Midbrain (tissue), 1 donor: ENCODE measurements at regions not wholly inside any gene's neighbourhood (a gene's known extent, or its start where the extent isn't known, plus 50 kb on each side); places are given as distances from the start of the nearest gene placed in this dataset.
"Not testable (repeated sequence)": the region's sequence is repeated elsewhere in the genome, so short reads cannot be mapped to it uniquely, and the experiment has no call there.

Experiments used
- DNase-seq: peaks from one replicate; lab custom pipeline; 2025; lab: John Stamatoyannopoulos, UW

GRCh38 chr1:163983097-163983496, 575.9 kb upstream of the PBX1 start:
- DNase-seq = no peak

- no peak for DNase-seq
Observed at GRCh38 chr1:163985700-163986099, 573.3 kb upstream of the PBX1 start.

DNA sequence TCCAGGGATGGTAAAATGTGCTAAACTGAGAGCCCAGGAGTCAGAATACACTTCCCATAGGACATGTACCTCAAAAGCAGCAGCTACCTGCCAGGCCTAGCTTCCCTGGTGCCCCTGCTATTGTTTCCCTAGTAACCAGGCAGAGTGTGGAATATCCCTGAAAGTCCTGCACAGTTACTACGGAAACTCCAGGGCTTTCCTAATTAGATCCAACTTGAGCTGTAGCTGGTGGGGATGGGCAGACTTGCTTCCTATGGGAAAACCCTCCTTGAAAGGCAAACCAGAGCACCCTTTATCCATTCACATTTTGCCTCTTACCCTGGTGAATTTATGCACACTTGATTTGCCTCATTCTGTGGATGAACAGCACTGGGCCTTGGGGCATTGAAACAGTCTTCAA, 559.9 kb upstream of the PBX1 start:
- DNase-seq = no peak

DNA sequence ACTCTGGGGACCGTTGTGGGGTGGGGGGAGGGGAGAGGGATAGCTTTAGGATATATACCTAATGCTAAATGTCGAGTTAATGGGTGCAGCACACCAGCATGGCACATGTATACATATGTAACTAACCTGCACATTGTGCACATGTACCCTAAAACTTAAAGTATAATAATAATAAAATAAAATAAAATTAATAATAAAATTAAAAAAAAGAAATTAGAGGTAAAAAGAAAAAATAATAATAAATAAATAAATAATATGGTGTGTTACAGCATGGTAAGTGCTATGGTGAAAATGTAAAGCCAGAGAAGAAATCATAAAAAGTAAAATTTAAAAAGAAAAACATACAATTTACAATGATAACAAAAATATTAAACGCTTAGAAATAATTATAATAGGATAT, 552.8 kb upstream of the PBX1 start:
- not testable (repeated sequence) for DNase-seq

DNA sequence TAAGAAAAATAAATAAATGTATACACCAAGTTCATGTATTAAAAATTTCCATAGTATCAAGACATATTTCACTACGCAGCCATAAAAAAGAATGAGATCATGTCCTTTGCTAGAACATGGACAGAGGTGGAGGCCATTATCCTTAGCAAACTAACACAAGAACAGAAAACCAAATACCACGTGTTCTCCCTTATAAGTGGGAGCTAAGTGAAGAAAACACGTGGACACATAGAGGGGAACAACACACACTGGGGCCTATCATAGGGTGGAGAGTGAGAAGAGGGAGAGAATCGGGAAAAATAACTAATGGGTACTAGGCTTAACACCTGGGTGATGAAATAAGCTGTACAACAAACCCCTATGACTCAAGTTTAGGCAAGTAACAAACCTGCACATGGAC, 552.4 kb upstream of the PBX1 start:
- no peak for DNase-seq

- no peak for DNase-seq
Observed at GRCh38 chr1:164017239-164017638, 541.7 kb upstream of the PBX1 start.

DNA sequence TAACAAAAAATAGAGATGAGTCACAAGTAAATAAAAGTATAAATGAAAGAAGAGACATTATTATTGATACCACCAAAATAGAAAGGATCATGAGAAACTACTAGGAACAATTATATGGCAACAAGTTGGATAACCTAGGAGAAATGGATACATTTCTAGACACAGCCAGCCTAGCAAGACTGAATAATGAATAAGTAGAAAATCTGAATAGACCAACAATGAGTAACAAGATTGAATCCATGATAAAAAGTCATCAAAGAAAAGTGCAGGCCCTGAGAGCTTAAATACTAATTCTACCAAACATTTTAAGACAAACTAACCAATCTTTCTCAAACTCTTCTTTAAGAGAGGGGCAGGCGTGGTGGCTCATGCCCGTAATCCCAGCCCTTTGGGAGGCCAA, 538.6 kb upstream of the PBX1 start:
- DNase-seq = no peak

- DNase-seq = no peak
Observed at GRCh38 chr1:164021813-164022212, 537.2 kb upstream of the PBX1 start.

DNA sequence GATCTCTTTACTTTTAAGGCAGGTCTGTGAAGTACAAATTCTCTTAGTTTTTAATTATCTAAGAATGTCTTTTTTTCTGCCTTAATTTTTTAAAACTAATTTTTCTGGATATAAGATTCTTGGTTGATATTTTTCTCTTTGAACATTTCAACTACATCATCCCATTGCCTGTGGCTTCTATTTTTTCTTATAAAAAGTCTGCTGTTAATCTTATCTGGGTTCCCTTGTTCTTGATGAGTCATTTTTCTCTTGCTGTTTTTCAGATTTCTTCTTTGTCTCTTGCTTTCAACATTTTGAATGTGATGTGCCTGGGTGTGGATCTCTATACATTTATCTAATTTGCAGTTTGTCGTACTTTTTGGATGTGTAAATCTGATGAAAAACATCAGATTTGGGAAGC, 525.2 kb upstream of the PBX1 start:
- no peak for DNase-seq

DNA sequence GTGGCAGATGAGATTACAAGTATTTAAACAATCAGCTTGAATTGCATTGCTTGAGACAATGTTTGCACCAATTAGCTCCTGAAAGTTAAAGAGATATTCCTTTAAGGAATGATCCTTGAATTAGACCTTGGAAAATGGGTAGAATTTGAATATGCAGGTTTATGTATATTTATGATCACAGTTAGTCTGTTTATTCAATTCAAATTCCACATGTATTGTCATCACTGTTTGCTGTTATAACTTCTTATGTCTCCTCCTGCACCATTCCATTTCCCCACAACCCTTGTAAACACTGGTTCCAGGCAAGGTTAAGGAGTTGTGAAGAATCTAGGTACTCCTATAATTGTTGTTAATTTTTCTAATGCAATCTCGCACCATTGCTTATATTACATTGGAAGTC, 518.2 kb upstream of the PBX1 start:
- DNase-seq = no peak

- DNase-seq = no peak
Observed at GRCh38 chr1:164051782-164052181, 507.2 kb upstream of the PBX1 start.

- no peak for DNase-seq
Observed at GRCh38 chr1:164054331-164054730, 504.7 kb upstream of the PBX1 start.

GRCh38 chr1:164058198-164058597, 500.8 kb upstream of the PBX1 start:
- no peak for DNase-seq

GRCh38 chr1:164061528-164061927, 497.5 kb upstream of the PBX1 start:
- no peak for DNase-seq

DNA sequence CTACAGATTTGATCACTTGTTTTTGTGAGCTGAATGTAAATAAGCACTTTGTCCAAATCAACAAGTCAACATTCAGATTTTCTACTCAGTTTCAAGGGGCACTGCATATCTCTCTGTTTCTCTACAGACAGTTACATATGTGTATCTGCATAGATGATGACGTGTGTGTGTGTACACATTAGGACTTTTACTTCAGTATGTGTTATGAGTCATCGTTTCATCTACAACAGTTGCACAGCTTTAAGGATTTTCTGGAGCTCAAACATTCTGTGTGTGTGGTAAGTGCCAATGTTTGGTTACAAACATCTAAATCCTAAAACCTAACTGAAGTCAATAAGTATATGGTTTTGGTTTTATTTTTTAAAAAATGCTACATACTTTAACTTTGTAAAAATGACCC, 494.5 kb upstream of the PBX1 start:
- DNase-seq = no peak

DNA sequence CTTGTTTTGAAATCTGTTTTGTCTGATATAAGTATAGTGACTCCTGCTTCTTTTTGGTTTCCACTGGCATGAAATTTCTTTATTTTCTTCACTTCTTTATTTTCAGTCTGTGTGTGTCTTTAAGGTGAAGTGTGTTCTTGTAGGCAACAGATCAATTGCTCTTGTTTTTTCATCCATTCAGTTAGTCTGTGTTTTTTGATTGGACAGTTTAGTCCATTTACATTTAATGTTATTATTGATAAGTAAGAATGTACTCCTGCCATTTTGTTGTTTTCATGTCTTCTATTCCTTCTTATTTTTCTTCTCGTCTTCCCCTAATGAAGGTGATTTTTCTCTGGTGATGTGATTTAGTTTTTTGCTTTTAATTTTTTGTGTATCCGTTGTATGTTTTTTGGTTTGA, 487.7 kb upstream of the PBX1 start:
- DNase-seq = no peak

DNA sequence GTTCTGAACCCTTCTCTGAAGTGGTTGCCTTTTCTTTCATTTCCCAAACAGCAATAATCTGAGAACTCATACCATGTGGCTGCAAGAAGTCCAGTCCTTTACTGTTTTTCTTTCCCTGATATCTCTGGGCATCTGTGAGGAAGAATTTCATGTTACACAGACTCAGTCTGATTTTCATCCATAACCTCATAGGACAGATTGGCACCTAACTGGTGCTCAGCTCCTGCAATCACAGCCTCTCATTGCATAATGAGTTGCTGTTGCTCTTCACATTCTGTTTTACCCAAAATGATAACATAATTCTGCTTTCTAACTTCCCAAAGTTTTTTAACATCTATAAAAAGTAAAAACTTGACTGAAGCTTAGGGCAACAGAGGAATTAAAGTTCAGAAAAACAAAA, 472.2 kb upstream of the PBX1 start:
- DNase-seq = no peak

DNA sequence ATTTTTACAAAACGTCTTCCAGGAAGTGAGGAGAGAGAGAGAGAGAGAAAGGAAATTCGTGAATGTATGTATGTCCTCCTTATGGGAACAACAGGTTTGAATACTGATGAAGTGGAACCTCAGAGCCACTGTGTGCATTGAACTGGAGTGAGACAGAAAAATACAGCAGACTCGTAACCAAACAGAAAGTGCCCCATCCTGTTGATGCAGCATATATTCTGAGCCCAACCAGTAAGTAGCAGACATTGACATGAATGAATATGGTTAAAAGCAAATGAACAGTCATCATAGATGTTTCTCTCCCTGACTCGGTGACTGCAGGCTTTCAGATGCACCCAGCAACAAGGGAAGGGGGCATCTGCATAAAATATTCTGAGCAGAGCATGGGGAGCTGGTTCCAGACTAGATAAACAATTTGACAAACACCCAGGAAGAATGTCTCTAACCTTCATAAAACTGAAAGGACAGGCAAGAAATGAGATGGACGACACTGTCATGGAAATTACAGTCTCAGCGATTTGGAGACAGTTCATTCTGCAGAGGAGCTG, 471.0 kb upstream of the PBX1 start:
- DNase-seq = no peak

GRCh38 chr1:164092603-164093353, 466.2 kb upstream of the PBX1 start:
- DNase-seq = no peak

DNA sequence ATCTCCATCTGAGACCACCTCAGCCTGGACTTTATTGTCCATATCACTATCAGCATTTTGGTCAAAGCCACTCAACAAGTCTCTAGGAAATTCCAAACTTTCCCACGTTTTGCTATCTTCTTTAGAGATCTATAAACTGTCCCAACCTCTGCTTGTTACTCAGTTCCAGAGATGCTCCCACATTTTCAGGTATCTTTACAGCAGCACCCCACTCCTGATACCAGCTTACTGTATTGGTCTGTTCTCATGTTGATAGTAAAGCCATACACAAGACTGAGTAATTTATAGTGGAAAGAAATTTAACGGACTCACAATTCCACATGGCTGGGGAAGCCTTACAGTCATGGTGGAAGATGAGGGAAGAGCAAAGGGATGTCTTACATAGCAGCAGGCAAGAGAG, 465.4 kb upstream of the PBX1 start:
- no peak for DNase-seq

GRCh38 chr1:164101802-164102201, 457.2 kb upstream of the PBX1 start:
- no peak for DNase-seq

DNA sequence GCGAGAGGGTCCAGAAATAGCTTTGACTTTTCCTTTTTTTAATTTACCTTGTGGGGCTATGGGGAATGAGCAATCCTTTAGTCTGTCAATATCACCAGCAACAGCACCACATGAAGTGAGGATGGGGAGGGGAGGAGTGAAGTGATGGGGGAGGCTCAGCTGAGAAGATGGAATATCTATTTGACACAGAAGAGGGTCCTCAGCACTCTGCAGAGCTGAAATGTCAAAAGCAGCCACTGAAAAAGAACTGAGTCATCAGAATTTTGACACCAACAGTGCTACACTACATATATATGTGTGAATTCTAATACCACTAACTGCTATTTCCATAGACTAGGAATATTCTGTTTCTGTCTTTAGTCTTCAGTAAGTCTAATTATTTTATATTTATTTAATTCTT, 427.0 kb upstream of the PBX1 start:
- DNase-seq = no peak

- no peak for DNase-seq
Observed at GRCh38 chr1:164137273-164137925, 421.6 kb upstream of the PBX1 start.

DNA sequence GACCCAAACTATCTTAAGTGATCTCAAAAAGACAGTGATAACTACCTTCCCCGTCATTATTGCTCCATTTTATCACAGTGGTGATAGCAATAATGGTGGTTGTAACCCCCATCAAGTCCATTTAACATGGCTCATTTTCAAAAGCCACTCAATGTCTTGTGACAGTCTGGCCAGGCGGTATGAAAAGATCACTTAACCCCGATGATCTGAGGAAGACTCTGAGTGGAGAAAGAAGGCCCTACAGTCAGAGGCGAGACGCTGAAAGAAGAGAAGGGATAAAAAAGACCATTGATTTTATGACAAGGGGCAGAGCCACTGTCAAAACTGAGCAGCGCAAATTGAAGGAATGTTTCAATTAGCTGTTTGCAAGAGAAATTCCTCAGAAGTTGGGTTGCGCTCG, 417.2 kb upstream of the PBX1 start:
- DNase-seq = no peak
